Activated CD8-positive, alpha-beta memory T cell treated with anti-CD3 and anti-CD28 coated beads for 24 hours (primary cell): ENCODE measurements at regions not wholly inside any gene's neighbourhood (a gene's known extent, or its start where the extent isn't known, plus 50 kb on each side); places are given as distances from the start of the nearest gene placed in this dataset.

ENCODE experiments used
- DNase-seq: peaks from one replicate; pipeline ENCODE4 v3.0.0-alpha.2; 2020

DNA sequence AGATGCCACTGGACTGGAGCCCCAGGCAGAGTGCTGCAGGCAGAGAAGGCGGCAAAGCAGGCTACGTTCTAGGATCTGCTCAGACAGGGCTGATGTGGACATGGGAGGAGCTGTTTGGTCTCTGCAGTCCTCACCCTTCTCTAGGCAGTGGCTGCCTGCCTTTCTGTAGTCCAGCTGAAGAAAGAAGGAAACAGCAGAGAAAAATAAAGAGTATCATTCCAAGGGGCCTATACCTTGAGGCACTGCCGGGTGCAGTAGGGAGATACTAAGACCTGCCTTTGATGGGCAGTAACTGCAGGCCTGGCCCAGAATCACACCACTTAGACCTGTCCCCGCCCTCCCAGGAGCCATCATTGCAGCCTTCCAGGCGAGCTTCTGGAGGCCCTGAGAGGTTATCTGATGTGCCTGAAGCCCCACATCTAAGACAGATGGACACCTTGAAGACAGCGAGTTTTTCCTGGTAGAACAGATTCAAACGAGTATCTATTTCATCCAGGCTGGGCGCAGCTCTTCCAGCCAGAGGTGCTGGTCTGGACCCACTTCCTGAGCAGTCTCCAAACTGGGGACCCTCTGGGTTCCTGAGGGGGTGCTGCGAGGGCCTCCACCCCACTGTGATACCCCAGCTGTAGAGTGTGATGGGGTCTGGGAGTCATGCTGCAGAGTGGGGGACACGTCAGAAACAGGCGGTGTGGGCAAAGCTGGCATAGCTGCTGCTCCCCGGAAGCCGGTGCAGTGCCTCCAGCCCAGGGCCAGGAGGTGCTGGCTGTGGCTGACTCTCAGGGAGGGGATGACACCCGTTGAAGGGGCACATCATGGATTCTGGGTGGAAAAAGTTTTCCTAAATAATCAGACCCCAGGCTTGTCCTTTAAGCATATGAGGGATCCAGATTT is 87.3 kb upstream of the OTOS start:
- peak; percentile 41 for DNase-seq

DNA sequence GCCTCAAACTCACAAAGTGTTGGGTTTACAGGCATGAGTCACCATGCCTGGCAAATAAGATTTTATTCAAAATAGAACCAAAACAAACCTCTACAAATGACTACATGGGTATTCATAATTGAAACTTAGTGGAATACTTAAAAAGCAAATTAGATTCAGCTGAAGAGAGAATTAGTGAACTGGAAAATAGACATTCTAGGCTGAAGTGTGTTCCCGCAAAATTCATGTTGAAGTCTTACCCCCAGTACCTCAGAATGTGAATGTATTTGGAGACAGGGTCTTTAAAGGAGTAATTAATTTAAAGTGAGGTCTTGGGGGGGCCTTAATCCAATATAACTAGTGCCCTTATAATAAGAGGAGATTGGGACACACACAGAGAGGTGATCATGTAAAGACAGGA is 88.5 kb upstream of the OTOS start:
- no peak for DNase-seq

DNA sequence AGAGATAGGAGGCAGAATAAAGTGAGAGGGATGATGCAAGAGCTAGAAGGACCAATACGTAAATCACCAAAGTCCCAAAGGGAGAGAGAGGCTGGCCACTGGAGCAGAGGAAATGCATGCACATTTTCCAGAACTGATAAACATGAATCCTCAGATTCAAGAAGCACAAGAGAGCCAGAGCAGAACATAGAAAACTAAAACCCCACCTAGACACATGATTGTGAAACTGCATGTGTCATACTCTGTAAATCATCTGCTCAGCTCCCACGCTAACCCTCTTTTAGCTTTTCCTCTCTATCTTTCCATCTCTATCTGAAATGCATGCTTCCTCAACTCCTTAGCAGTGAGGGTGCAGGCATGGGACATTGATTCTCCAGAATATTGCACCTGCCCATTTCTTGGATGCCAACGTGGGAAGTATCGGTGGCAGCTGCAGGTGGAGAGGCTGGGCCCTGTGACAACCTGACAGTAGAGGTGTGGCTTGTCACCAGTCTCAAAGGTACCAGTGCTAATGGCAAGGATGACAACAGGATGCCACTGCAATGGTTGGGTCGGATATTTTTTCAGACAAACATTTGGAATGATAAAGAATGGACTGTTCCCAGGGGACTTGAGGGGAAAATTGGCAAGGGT is 89.3 kb upstream of the OTOS start:
- DNase-seq: peak; percentile 28

DNA sequence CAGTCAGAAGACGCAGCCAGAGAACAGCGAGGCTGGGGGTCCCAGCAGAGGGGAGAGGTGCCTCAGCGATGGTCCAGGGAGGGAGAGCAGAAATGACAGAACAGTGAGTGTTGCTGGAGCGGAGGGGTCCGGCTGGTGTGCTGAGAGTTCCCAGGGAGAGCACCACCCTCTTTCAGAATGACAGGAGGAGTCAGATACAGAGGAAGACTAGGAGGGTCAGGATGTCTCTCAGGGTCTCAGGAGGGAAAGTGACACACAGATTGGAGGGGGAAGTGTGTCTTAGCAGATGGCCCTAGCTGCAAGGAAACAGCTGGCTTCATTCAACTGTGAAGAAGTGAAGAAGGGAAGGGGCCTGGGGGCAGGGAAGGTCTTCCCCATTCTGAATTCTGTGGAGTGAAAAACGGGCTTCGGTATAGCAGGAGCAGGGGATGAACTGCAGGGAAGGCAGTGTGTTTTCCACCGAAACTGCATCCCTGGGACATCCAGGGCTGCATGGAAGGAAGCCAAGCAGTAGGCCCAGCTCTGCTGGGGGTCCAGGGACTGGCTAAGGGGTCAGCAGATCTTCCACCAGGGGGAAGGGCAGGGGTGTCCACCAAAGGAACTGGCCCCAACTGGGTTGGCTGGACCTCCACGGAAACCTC is 90.0 kb upstream of the OTOS start:
- DNase-seq: peak; percentile 30

DNA sequence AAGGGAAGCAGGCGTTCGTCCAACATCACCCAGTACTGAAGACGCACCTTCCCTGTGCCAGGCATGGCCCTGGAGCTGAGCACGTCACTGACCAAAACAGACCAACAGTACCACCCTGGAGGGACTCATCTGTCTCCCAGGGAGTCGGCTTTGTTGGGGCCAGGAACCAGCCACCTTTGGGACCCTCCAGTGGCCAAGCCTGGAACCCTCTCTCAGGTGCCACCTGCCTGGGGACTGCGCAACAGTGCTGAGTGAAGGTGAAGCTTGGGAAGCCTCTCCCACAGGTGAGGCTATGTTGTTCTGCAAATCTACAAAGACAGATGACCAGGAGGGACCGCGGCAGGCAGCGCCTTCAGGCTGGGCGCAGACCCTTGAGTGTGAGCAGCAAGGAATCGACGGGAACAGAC is 91.4 kb upstream of the OTOS start:
- no peak for DNase-seq

DNA sequence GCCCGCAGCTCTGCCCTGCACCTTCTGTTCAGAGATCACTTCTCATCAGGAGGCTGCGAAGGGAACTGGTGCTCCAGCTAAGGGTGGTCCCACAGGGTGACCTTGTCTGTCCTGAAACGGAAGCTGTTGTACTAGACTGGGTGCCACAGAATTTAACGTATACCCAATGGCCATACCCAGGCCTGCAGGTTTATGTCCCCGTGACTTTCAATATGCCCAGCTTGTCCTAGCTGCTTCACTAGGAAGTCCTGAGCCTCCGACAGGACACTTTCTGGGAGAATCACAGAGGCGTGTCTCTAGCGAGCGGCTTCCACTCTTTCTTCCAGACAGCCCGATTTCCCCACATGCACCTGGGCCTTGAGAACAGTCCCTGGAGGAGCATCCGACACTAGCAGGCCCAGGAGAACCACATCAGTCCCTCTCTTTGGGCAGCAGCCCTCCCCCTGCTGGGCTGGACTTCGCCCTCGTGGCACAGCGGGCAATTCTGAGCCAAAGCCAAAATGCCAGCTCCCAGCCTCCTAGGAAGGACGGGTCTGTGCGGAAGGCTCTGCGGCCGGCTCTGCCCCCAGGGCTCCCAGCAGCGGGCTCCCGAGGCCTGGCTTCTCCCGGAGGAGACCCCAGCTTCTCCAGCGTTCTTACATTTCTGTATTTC is 91.9 kb upstream of the OTOS start:
- DNase-seq: no peak

DNA sequence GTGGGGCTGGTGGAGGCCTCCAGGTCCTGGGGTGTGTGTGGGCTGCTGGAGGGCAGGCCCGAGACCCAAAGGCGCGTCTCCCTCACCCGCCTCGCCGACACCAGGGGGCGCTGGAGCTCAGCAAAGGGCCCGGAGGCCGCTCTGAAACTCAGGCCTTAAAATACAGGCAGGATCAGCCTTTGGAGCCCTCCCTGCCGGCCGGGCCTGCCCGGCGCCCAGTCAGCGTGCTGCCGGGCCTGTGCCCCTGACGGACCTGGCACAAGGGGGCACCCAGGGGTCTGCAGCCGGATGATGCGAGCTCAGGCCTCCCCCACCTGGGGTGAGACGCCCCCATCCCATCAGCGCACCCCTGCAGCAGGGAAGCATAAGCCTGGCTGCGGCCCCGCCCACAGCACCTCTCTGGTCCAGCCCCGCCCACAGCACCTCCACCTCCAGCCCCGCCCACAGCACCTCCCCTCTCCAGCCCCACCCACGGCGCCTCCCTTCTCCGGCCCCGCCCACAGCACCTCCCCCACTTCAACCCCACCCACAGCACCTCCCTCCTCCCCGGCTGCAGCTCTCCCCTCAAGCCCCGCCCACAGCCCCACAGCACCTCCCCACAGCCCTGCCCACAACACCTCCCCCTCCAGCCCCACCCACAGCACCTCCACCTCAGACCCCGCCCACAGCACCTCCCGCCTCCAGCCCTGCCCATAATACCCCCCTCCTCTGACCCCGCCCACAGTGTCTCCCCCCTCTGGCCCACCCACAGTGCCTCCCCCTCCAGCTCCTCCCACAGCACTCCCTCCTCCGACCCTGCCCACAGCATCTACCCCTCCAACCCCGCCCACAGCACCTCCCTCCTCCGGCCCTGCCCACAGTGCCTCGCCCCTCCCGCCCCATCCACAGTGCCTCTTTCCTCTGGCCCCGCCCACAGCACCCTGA is 92.8 kb upstream of the OTOS start:
- DNase-seq: peak; percentile 86

DNA sequence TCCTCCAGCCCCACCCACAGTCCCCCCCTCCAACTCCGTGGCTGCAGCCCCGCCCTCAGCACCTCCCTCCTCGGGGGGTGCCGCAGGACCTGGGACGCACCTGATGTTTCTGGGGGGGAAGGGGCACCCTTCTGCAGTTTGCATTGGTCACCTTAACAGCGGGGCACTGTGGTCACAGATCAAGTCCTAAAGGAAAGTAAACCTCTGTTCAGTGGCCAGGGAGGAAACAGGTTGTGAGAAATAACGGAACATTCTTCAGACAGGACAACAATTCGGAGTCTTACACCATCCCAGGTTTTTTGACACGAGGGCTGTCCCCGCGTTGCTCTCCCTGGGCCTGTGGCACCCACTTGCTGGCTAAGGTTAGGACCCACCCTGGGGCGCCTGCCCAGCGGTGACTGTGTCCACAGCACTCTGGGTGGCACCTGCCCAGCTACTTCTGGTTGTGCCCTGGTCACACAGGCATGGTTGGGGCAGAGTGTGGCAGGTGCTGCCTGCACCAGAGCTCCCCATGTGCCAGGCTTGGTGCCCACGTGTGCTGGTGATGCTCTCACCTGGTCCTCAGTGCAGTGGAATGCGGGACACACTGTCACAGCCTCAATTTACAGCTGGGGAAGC is 93.5 kb upstream of the OTOS start:
- DNase-seq: no peak

DNA sequence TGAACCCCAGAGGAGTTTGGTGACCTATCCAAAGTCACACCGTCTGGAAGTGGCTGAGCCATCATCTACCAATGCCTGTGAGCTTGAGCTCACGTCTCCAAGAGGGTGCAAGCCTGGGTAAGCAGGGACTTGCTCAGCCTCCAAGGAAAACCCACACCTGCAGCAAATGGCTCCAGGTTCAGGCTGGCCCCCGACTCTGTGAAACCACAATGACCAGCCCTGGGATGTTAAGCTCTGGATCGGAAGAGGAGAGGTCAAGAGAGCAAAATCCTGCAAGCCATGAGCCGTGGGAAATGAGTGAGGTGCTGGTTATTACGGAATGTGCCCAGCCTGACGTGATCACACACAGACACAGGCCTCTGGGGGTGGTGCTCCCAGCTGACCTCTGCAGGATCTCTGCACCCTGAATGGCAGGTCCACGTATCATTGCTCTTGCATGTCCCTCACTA is 94.1 kb upstream of the OTOS start:
- no peak for DNase-seq

DNA sequence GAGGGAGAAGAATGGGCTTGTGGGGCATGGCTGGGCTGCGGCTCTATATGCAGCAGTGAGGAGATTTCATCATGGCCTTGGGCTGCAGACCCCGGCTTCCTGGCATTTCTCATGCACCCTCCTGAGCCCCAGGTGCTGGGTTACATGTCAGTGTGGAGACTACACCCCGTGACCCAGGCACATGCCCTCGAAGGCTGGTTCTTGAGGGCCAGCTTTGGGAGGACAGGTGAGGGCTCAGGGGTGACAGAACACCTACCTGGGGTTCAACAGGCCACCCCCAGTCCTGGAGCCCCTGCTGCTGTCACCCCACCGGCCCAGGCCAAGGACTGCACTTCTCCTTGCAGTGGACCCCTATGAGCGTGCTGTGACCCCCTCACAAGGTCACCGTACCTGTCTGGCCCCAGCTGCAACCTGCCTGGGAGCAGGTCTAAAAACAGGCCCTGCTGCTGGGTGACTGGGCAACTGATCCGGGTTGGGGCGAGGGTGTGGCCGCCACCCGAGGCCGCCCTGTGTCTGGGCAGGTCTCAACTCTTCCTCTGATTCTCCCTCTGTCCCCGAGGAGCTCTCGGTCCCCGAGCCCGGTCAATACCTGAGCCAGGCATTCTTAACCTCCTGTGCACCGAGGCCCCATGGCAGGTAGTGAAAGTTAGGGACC is 94.8 kb upstream of the OTOS start:
- no peak for DNase-seq

DNA sequence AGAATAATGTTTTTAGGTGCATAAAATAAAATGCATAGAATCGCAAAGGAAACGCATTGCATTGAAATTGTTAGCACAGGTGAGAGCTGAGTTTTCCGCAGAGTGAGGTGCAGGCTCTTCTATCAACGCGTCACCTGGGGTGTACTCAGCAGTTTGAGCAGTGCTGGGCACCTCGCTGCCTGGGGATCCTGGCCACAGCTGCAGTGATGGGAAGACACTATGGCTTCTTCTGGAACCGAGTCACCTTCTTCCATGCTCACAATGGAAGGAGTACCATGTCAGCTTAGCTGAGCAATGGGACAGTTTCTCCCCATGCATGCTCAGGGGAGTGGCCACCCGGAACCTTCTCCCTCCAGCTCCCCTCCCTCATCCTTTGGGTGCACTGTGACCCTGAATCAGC is 95.4 kb upstream of the OTOS start:
- DNase-seq: no peak

DNA sequence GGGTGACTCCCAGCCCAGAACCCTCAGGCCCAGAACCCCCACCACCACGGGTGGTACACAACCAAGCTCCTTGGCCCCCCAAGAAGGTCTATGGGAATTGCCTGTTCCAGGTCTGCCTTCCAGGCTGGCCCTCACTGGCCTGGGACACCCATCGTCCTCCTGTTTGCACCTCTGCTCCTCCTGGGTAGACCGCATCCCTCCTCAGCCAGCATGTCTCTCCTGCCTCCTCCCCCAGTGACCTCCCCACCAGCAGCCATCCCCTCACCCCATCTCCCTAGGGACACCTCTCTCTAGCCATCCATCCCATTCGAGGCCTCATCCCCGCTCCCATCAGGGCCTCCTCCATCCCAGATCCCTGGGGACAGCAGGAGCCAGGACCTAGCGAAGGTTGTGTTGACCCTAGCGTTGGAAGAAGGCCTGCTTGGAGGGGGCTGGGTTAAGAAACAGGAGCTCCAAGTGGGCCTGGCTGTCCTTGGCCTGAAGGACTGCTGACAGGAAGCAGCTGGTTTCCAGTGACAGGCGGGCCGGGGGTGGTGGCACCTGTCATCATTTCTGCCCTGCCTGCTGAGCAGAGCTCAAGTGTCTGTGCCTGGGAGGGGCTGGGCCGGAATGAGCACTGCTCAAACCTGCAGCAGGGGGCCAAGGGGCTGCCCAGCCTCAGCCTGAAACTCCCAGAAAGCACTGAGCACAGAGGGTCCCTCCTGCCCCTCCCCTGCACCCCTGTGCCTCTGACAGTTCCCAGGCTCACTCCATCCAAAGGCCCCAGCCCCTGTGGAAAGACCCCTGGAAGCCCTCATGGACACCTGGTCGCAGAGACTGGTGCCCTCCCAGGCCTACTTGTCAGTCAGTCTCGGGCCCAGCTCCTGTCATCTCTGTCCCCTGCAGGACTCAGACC is 96.0 kb upstream of the OTOS start:
- no peak for DNase-seq

DNA sequence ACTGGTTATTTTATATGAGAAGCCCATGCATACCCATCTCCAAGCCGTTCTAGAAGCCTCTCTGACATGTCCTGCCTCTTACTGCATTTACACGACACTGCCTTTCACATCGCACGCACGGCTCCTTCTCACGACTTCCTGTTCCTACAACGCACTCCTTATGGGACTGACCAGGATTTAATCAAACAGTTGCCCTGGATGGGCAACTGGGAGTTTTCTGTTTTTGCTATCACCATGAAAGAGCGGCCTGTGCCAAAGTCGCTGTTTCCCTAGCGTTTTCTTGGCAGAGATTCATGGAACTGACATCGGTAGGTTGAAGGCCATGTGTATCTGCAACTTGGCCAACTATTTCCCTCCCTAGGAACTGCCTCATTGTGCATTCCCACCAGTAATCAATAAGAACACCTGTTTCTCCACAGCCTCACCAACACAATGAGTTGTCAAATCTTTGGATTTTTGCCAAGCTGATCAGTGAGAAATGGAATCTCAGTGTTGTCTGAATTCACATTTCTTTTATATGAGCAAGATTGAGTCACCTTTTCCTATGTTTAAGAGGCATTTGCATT is 97.2 kb upstream of the OTOS start:
- DNase-seq: peak; percentile 17

DNA sequence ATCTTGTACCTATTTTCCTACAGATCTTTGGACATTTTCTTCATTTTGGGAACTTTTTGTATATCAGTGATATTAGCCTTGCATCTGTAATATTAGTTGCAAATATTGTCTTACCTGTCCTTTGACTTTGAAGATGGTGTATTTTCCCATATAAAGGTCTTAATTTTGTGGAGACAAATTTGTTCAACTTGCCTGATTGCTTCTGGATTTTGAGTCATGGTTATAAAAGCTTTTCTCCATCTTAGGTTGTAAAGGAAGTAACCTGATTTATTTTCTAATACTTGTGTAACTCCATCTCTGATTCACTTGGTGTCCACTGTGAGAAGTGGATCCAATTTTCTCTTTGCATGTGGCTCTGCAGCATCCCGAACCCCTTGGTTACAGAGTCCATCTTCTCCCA is 97.7 kb upstream of the OTOS start:
- peak; percentile 15 for DNase-seq

DNA sequence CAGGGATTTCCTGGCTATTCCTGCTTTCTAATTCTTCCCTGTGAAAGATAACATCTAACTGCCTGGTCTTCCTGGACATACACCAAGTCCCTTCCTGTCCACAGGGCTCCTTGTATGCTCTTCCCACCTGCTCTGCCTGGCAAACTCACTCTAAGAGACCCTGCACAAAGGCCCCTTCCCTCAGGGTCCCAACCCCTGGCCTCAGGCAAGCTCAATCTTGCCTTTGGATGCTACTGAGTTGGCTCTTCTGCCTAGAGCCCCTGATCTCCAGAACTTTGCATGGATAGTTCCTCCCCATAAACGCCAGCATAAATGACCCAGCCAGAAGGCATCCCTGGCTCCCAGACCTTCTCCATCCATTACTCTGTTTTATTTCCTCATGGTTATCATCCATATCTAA is 98.3 kb upstream of the OTOS start:
- peak; percentile 1 for DNase-seq

DNA sequence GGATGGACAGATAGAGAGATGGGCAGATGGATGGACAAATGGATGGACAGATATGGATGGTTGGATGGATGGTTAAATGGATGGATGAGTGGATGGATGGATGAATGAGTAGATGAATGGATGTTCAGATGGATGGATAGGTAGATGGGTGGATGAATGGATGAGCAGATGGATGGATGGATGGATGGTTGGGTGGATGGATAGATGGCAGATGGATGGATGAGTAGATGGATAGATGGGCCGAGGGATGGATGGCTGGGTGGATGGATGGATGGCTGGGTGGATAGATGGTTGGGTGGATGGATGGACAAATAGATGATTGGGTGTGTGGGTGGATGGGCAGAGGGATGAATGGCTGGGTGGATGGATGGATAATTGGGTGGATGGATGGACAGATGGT is 98.9 kb upstream of the OTOS start:
- DNase-seq: no peak

DNA sequence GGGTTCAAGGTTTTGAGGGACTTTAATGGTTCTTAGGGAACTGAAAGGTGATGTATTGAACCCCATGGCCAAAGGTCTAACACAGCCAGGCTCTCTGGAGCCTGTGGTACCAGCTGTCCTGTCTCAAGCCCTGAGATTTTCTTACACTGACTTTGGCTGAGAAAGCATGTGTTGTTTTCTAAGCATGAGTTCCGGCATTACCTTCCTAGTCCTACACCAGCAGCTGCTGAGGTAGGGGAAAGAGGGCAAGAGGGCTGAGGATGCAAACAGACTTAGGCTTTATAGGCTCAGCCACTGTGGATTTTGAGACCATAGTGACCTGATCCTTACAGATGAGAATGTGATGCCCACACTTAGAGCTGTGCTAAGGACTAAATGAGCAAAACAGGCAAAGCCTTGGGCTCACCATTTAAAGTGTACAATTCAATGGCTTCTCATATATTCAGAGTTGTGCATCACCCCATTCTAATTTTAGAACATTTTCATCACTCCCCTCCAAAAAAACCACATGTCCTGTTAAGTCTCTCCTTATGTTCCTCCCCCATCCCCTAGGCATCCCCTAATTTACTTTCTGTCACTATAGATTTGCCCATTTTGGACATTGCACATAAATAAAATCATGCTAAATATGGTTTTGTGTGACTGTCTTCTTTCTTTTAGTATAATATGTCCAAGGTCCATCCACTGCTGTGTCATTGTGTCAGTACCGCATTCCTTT is 99.7 kb upstream of the OTOS start:
- DNase-seq: peak; percentile 13

DNA sequence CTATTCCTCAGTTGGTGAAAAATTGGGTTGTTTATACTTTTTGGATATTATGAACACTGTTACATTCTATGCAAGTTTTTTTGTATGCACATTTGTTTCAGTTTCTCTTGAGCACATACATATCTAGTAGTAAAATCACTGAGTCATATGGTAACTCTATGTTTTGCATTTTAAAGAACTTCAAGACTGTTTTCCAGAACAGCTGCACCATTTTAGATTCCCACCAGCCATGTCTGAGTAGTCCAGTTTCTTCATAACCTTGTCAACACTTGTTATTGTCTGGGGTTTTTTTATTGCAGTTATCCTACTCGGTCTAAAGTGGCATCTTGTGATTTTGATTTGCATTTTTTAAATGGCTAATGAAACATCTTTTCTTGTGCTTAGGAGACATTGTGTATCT is 100.3 kb upstream of the OTOS start:
- no peak for DNase-seq

DNA sequence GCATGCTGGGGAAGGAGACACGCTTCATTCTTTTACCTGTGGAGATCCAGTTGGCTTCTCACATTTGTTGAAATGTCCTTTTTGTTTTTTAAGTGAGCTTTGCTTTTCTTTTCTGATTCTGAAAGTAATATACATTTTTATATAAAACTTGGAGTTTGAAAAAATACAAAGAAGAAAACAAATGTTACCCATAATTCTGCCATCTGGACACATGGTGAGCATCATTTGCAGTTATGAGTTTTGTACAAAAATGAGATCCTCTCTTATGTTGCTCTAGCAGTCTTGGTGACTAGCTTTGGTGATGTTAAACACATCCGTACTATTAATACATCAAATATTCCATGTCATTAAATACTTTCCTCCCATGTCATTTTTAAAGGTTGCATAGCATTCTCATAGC is 101.1 kb upstream of the OTOS start:
- no peak for DNase-seq
